GM11168 (cell line): ENCODE measurements at regions not wholly inside any gene's neighbourhood (a gene's known extent, or its start where the extent isn't known, plus 50 kb on each side); places are given as distances from the start of the nearest gene placed in this dataset.

Source experiments
- in situ Hi-C: fragments of 300-500 bp; cut with MboI; formaldehyde crosslinking; loops from one replicate; pipeline ENCODE4 v1.12.0; 2022; ENCODE audit warnings: low sequenced_read_pairs; ENCODE audit not compliant: unreplicated experiment

DNA sequence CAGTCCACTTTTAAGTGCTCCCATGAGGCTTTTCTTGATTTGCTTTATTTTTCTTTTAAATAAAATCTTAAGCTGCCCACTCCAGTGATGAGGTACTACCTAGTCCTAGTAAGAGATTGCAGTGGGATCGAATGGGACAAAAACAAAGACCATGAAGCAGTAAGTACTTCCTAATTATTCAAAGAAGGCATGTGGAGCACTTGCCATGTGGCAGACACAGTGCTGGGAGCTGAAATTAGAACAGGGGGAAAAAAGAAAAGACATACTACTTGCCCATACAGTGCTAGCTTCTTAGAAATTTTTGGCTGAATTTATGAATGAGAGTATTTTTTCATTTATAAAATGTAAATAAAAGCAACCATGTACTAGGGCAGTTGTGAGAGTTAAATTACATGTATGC, 239.9 kb upstream of the TNC start:
- in situ Hi-C loops = no loop called here

DNA sequence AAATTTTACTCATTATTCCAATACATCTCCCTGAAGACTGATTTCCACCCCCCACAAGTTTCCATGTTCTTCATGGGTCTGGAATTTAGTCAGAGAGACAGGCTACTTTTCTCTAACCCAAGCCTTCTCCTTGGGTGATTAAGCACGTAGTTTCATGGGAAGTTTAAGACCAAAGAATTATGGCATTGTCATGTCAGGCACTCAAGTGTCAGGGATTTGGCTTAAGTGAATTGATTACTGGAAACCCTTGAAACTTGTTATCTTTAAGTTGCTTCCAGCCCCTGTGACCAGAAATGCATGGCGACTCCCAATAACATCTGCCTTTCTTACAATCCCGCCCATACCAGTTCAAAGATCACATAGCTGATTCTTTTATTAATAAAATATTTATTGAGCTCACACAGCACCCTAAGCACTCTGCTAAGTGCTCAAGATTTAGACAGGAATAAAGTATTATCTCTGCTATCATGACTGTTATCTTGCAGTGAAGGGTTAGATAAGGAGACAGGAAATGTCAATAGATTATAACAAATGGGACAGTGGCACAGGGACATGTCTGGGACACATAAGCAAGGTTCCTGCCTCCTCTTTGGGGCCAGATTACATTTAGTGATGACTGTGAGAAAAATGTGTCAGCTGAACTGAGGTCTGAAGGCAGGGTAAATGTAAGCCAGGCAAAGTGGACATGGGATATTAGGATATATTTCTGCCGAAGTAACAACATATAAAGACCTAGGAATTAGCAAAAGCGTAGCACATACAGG, 241.2 kb upstream of the TNC start:
- in situ Hi-C loops = no loop called here

DNA sequence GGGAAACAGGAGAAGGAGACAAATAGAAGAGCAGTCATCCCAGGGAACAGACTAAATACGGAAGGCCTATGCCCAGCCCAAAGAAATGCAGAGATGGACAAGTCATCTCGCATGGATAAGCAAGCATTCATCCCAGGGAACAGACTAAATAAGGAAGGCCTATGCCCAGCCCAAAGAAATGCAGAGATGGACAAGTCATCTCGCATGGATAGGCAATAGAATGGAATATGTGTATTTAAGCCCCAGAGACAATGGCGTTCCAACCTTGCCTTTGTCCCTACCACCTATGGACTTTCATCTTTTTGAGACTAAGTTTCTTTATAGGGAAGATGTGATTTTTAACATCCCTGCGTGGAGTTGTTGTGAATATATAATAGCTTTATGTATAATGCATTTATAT, 242.2 kb upstream of the TNC start:
- in situ Hi-C loops = no loop called here

DNA sequence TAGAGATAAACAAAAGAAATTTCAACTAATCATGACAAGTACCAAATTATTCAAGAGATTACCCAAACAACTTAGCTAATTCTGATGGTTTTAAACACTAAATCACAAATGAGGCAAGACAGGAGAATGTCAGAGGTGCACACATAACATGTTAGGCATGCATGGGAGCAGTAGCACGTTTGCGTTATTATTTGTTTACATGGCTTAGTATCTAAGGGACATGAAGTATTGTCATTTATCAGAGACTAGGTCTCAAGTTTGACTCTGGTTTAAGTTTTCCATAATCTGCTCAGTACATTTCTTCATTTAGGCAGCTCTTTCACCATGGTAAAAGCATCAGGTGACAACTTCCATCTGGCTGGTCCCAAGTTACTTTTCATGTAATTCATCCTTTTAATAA, 244.1 kb upstream of the TNC start:
- in situ Hi-C loops = no loop called here

DNA sequence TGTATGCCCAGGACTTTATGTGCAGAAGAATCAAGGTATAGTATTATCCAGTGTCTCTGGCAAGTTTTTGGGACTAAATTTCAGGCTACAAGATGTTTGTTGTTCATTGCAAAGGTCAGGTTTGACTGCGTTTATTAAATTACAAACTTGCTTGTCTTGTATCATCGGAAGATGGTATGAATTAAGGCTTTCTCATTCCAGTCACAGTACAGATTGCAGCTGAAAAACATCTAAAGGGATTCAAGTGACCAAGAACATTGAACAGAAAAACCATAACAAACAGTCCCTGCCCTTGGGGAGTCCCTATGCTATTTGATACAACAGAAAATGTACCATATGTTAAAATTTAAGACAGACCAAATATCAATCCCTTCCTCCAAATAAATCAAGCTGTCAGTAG, 244.7 kb upstream of the TNC start:
- in situ Hi-C loops = no loop called here

DNA sequence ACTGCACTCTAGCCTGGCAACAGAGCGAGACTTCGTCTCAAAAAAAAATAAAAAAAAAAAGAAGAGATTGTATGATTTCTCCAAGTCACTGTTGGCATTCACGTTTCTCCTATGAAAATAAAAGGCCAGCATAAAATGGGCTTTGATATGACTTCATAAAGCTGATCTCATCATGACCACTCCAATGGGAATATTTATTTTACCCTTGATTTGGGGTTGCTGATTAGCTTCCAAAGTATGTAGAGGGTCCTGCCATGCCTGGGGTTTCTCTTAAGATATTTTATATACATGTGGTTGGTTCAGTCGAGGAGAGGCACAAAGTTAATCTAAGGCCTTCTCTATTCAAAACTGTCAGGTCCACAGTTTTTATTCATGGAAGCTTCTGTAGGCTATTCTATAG, 247.0 kb upstream of the TNC start:
- in situ Hi-C loops = no loop called here

DNA sequence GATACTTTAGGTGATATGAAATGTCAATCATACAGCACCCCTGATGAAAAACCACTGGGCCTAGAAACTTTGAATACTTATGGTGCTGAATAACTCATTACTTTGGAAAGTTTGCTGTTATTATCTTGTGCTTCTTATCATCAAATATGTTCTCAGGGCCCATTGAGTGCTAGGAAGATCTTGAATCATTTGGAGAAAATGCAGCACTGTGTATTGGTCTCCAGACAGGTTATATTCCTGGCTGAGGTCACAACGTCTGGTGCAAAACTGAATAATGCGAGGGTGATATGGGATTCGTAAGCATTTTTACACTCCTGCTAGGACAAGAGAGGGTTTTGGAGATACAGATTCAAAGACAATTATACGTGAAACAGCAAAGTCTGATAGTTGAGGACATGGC, 249.4 kb upstream of the TNC start:
- in situ Hi-C loops = no loop called here

DNA sequence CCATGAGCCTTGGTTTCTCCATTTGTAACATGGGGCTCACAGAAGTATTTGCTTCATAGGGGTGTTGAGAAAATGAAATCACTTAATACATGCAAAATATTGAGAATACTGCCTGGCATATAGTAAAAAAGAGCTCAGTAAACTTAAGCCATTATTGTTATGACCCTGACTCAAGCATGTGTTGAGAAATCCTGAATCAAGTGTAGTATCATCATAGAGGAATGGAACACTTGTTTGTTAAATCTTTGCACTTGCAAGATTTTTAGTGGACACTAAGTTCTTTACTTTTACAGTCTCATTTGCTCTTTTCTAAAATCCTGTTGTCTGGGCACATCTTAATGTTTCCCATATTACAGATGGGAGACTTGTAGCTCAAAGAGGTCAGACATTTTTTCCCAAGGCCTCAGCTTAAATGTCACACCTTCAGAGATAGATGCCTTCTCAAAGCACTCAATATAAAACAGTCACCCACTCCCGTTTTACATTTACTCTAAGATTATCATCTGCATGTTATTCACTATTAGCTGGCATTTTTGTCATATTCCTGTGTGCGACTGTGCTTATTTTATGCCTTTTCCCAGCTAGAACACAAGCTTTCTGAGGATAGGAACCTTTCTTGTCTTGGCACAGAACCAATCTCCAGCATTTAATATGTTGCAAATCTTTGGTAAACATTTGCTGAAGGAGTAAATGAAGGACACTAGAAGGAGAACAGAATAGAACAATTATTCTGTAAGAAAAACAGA, 250.0 kb upstream of the TNC start:
- in situ Hi-C loops = no loop called here

DNA sequence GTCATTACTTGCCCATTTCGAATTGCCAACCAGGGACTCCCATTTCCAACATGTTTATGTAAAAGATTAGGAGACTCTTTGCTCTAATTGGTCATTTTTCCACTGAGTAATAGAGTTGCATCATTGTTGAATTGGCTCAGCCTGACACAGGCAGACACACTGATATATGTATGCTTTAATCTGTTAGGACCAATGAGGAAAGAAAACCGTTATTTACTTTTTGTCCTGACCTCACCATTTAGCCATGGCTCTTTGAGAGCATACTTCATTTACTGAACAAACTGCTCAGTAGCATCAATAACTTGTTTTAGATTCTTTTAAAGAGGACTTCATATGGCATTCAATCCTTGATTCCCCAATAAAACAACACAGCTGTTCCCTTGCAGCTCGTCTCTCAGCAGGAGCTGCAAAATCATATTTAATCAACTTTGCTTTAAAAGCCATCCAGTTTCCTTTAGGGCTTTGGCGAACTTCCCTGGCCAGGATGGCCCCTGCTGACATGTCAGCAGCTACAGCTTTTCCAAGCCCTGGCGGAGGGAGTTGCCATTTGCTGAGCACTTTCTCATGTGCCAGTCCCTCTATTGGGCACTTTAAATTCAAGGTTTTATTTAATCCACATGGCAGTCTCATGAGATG, 251.5 kb upstream of the TNC start:
- in situ Hi-C loops = no loop called here

DNA sequence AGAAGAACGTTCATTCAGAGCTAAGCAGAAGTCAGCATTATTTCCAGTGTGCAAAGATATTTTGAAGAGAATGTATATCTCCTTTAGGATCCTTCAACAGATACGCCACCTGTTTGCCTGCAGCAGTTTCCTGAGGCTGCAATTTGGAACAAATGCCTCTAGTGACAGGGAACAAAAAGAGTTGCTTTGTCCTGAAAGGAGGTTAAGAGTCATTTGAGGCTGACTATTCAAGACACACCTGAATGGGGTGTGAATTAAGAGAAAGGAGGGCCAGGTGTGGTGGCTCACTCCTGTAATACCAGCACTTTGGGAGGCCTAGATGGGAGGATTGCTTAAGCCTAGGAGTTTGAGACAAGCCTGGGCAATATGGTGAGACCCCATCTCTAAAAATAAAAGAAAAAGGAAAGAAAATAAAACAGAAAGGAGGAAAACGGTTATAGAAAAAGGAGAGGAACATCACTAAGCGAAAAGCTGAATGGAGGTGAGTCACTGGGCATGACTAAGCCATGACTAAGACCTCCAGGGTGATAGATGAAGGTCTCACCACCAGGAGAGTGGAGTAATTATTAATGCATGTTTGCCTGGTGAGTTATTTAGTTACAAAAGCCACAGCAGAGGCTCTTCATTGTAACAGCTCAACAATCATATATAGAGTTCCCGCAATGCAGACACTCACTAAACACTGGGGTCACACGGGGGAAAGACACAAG, 255.2 kb upstream of the TNC start:
- in situ Hi-C loops = no loop called here

DNA sequence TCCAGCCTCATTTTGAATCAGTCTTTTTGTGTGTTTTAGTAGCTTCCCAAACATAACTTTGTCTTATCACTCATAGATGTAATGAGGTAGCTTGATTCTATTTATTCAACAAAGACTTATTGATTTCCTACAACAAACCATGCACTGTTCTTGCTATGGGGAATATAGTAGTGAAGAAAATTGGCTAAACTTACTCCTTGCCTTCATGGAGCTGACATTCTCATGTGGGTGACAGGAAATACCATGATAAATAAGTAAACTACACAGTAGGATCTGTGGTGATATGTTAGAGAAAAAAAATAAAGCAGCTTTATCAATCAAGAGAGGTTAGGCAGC, 255.7 kb upstream of the TNC start:
- in situ Hi-C loops = no loop called here

DNA sequence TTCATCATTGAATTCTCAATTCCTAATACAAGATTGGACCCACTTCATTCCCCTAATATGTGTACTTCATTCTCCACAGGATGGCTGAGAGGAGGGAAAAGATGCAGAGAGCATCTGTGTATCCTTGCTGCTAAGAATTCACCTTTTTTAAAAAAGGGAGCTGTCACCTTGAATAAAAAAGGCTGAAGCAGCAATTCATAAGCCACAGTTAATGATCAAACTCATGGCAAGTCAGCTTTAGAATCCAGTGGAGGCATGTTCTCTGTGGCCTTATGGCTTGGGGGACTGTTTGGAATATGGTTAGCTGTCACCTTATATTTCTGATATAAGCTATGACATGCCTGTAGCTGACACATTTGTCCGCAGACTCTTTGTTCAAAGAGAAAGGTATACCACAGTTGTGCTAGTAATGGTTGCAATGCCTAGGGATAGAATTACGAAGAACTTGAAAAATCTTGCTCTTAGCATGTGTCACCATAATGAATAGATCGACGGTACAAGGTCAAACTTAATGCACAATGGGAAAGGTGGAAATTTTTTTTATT, 256.8 kb upstream of the TNC start:
- in situ Hi-C loops = no loop called here

DNA sequence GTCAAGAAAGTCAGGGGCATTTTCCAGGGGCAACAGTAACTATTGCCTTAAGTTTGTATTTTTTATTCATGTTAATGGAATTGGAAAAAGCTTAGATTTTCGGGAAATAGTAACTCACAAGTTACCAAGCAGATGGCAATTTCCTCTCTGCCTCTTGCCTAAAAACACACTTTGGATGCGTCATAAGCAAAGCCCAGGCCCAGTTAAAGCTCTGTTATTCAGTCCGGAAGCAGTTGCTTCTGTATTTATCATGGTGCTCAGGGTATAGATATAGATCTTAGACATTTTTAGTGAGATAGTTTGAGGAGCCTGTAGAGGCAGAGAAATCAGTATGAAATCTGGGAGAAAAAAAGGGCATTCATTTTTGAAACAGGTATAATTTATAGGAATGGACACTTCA, 260.3 kb upstream of the TNC start:
- in situ Hi-C loops = no loop called here

DNA sequence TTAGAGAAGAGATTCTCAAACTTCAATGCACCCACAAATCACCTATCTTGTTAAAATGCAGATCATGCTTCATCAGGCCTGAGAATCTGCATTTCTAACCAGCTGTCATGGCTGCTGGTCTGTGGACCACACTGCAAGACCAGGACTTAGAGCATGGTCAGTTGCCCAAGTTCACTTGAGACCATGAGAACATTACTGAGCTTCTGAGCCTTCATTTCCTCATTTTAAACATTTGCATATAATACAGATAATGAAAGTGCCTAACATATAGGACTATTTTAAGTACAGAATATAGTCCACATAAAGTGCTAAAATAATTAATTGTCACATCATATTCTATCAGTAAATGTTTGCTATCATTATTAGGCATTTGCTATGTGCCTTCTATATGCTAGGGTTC, 260.8 kb upstream of the TNC start:
- in situ Hi-C loops = no loop called here

DNA sequence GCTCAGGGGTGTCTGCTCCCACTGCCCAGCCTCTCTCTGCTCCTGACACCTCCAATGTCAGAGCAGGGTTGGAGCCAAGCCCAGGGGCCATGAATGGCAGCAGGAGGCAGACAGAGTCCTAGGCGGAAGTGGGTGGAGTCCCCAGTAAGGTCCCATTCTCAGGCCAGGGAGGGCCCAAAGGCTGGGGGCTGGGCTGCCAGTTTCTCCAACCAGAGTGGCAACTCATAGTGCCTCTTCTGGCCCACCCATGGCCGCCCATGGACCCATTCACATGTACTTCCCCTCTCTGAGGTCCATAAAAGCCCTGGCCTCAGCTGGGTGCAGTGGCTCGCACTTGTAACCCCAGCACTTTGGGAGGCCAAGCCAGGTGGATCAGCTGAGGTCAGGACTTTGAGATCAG, 261.8 kb upstream of the TNC start:
- in situ Hi-C loops = no loop called here

DNA sequence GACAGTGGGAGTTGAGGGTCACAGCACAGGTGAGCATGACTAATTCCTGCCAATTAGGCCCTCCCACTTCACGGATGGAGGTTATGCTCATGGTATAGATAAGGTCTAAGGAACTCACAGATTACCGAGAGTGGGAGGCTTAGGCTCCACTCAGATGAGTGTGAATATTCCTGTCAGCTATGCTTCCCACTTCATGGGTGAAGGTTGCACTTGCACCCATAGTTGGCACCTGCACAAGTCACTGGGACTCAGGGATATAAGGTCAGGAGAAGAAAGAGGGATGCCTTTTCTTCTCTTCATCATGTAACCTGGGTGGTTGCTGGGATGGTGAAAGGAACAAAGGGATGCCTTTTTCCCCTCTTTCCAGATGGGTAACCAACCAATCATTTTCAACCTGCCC, 264.9 kb upstream of the TNC start:
- in situ Hi-C loops = no loop called here

DNA sequence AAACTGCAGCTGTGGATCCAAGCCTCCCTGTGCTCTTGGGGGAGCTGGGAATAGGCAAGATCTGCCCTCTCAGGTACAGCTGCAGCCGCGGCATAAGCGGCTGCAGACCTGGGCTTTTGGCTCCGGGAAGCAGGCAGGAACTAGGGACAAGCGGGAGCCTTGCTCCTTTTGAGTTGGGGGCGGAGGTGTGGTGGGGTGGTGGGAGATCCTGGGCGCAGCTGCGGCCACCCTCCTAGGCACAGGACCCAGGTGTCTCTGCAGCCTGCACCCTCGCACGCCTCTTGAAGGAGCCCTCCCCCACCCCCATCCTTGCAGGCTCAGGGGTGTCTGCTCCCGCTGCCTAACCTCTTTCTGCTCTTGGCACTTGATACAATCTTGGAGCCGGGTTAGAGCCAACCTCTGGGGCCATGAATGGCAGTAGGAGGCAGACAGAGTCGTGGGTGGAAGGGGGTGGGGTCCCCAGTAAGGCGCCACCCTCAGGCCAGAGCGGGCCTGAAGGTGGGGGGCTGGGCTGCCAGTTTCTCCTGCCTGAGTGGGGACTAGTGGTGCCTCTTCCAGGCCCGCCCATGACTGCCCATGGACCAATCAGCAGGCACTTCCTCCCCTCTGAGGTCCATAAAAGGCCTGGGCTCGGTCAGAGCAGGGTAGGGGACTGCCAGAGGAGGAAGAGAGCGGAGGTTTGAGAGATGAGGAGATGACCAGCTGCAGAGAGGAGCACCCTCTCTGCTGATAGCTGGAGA, 267.6 kb upstream of the TNC start:
- in situ Hi-C loops = no loop called here

DNA sequence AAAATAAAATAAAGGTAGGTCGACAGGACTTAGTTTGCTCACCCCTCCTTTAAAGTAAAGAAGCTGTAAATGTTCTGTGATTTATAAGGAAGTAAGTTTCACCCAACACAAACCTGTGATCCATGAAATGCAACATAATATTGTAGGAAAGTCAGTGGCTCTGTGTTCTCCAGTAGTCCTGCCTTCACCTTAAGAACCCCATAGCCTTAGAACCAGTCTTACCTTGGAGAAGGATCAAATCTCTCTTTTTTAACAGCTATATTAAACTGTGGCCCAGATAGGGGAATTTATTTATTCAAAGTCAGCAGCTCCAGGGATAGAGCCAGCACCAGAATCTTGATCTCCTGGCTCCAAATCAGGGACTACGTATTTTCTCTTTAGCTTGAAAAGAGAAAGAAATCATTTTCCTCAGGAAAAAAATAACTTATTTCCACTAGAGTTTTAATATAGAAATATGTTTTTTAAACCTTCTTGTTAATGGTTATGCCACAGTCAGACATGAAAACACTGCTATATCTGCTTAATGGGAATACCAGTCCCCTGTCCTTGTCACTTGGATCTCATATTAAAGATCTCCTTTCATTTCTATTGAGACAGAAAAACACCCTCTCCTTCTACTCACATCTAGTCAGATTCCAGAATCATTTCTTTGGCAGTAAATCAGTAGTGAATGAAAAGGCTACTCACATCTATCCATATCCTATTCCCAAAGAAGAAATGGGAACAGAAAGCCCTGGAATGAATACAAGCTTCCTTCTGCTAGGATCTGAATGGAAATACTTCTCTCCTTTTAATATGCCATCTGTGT, 269.2 kb upstream of the TNC start:
- in situ Hi-C loops = no loop called here

DNA sequence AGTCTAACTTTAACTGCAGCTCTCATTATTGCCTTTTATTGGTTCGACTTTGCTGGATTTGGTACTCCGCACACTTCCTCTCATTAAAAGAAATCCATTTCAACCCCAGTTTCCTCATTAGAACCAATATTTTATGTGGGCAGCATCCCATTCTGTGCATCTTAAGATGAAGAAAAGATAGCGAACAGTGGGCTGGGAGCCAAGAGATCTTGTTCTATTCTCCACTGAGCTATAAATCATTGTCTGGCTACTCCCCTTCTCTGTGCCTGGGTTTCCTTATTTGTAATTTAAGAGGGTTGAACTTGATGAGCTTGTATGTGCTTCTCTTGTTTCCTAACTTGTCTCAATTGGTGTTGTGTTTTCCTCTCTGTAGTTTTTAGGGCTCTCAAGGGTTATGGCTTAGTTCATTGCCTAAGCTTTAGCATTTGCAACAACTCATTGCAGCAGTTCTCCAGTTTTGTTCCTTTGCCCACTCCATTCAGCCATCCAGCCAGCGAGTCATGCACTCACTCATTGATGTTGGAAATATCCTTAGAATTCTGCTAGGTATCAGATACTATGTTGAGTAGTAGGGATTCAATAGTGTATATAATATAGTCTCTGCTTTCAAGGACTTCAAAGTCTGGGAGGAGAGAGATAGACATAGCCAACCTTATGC, 273.3 kb upstream of the TNC start:
- in situ Hi-C loops = no loop called here
